ENCODE measurements at regions not wholly inside any gene's neighbourhood (a gene's known extent, or its start where the extent isn't known, plus 50 kb on each side); places are given as distances from the start of the nearest gene placed in this dataset.

- TF ChIP-seq CTCF (IDR thresholded peaks at IDR 0.05) (no peak), EZH2phosphoT487 (IDR thresholded peaks at IDR 0.05) (no peak)
These were observed 271.6 kb upstream of the SETBP1 start for GRCh38 chr18:44409071-44409470.

Data from neural progenitor cell (in vitro differentiated cells).